Urothelium cell line (cell line): ENCODE measurements at regions not wholly inside any gene's neighbourhood (a gene's known extent, or its start where the extent isn't known, plus 50 kb on each side); places are given as distances from the start of the nearest gene placed in this dataset.

Source experiments
- DNase-seq: peaks from one replicate; pipeline ENCODE4 v3.0.0; 2011; ENCODE audit warnings: low spot score, mixed read lengths
- FAIRE-seq: peaks from 2 replicates; lab custom pipeline; 2011; peaks lifted over from hg19 to GRCh38; lab: Jason Lieb, UNC

GRCh38 chr2:198374375-198375082, 570.1 kb downstream of the PLCL1 start:
- FAIRE-seq, result no peak
- DNase-seq, result peak; percentile 35

GRCh38 chr2:198371921-198372543, 567.6 kb downstream of the PLCL1 start:
- DNase-seq (peak; percentile 29), FAIRE-seq (no peak)

DNA sequence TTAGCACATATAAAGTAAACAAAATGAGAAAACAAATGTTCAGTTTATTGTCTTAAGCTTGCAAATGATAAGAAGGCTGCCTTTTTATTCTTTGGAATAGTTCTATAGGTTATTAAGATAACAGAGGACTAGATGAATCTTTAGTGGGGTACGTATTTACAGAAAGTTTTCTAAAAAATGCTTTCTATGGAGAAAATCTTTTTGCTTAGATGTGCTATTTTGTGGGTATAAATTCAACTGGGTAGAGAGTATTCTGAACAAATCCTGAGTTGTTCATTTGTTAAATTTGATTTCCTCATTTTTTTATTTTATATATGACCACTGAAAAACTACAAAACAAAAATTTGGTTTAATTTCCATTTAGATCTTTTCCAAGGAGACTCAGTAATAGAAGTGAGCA, 566.9 kb downstream of the PLCL1 start:
- no peak for FAIRE-seq
- no peak for DNase-seq

- DNase-seq (no peak), FAIRE-seq (no peak)
These were observed 563.7 kb downstream of the PLCL1 start for GRCh38 chr2:198368089-198368488.

DNA sequence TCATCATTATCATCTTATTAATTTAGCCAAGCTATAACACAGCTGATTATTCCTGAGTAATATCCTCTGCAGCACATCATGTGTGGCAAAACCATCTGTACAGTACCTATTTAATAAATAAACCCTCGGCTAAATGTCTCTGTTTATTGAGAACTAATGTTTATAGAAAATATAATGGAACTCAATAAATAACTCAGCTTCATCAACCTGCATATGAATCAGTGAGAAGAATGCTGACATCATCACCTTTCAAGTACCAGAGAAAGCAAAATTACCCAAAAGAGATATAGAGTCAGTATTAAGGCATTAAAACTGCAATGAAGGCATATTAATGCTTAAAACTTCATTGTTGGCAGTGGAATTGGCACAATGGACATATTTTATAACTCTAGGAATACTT, 558.3 kb downstream of the PLCL1 start:
- no peak for FAIRE-seq
- no peak for DNase-seq

DNA sequence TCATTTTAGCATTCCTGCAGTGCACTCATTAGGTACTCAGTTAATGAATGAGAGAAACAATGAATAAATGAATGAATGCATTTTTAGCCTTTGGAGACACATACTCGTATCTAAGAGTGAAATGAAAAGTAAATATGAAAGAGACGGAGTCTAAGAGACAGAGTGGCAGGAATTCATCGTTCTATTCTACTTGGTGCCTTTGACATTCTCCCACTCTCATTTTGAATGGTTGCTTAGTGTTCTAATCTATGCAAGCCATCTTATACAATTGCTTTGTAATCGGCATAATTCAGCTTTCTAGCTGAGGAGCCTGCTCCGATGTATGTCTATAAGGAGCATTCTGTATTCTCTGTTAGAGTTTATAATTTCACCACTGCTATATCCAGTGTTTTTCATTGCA, 554.9 kb downstream of the PLCL1 start:
- DNase-seq (no peak), FAIRE-seq (no peak)

- FAIRE-seq, result no peak
- DNase-seq, result no peak
These were observed 551.8 kb downstream of the PLCL1 start for GRCh38 chr2:198356157-198356556.

GRCh38 chr2:198351647-198352046, 547.3 kb downstream of the PLCL1 start:
- DNase-seq (no peak), FAIRE-seq (no peak)

- DNase-seq (no peak), FAIRE-seq (no peak)
These were observed 543.6 kb downstream of the PLCL1 start for GRCh38 chr2:198347946-198348345.

DNA sequence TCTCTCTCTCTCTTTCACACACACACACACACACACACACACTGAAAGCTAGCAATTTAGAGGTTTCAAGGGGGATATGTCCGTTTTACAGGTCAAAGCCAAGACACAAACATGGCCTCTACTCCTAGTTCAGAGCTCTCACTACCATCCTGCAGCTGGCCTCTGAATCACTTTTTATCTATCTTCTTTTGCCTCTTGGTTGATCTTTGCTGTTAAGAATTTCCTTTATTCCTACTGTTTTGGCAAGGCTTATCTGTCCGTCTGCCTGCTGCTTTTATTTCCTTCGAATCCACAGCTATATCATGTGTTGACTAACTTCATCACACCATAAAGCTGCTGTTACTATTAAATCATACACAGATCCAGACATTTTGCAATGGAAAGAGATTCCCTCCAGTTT, 543.0 kb downstream of the PLCL1 start:
- DNase-seq (no peak), FAIRE-seq (no peak)

GRCh38 chr2:198343471-198343870, 539.1 kb downstream of the PLCL1 start:
- FAIRE-seq (no peak), DNase-seq (no peak)

DNA sequence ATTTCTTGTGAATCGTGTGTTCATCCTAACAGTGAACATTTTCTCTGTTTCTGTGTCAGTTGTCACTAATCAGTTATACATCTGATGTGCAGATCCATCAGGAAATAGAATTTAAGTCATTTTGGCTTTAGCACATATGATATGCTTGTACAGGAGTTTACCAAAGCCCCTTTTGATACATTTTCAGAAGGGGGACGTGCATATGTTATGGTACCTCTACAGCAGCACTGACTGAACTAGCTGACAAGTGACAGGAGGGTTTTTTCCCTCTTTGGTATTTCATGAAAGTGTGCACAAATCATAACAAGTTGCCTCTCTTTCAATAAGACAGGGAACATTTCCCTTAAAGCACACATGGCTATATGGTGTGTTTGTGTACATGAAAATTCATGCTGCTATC, 536.5 kb downstream of the PLCL1 start:
- FAIRE-seq (no peak), DNase-seq (no peak)

GRCh38 chr2:198339116-198339515, 534.7 kb downstream of the PLCL1 start:
- no peak for DNase-seq
- FAIRE-seq, result no peak

DNA sequence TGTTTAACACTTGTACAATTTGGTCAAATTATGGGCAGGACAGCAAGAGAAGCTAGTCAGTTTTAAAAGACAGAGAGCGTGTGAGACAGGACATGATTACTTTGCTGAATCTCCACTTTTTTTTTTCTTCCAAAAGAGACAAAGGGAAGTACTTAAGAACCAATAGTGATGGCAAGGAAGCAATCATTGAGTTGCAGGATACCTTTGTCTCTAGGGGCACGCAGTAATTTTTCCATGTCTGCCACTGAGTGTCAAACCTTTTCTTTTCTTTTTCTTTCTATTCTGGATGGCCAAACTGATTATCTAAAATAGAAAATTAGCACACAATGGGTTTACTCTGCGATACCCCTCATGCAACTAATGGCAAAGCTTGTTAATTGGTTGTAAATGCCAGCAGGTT, 533.0 kb downstream of the PLCL1 start:
- no peak for FAIRE-seq
- DNase-seq, result no peak

GRCh38 chr2:198328454-198328853, 524.1 kb downstream of the PLCL1 start:
- DNase-seq (no peak), FAIRE-seq (no peak)

- DNase-seq (no peak), FAIRE-seq (no peak)
These were observed 523.1 kb downstream of the PLCL1 start for GRCh38 chr2:198327526-198327925.

DNA sequence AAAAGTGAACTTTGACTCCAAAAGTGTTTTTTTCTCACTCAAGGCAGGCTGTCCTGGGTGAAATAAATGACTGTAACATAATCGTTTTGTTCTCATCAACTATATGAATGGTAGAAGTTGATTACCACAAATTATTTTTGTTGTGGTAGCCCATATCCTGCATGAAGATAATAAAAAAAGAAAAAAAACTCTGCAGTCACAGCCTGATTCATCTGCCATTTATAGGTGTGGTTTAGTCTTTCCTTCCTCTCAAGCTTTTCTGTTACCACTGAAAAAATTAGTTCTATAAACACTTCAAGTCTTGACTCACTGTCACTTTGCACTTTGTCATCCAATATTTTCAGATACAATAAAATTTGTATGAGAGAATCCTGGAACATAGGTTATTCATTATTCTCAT, 522.0 kb downstream of the PLCL1 start:
- FAIRE-seq (no peak), DNase-seq (no peak)

GRCh38 chr2:198325359-198325758, 521.0 kb downstream of the PLCL1 start:
- FAIRE-seq (no peak), DNase-seq (no peak)

- DNase-seq (no peak), FAIRE-seq (no peak)
These were observed 519.7 kb downstream of the PLCL1 start for GRCh38 chr2:198324071-198324470.

DNA sequence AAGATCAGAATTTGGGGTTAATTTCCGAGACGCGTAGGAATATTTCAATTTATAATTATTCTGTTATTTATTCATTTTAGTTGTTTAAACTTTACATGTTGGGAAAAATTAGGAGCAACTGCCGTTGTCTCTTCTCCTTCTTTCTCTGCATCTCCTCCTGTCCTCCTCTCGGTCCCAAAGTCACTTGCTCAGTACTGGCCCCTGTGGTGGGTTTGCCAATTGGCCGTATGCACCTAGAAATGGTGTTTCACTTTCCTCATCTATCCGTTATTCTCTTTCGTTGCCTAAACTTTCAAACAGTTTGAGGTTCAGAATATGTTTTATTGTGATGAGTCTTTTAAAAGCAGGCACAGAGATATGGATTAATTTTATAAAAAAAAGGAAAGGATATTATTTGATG, 517.9 kb downstream of the PLCL1 start:
- no peak for FAIRE-seq
- no peak for DNase-seq

GRCh38 chr2:198321522-198322088, 517.2 kb downstream of the PLCL1 start:
- FAIRE-seq (no peak), DNase-seq (no peak)

- FAIRE-seq, result no peak
These were observed 512.5 kb downstream of the PLCL1 start for GRCh38 chr2:198316852-198317396.

More at GRCh38 chr2:198316852-198317396, 512.5 kb downstream of the PLCL1 start:
- DNase-seq, result no peak
